HT-29 (cell line): ENCODE measurements at regions not wholly inside any gene's neighbourhood (a gene's known extent, or its start where the extent isn't known, plus 50 kb on each side); places are given as distances from the start of the nearest gene placed in this dataset.

ENCODE experiments used
- DNase-seq: peaks from one replicate; pipeline ENCODE4 v3.0.0-alpha.2; 2015; ENCODE audit warnings: low spot score

DNA sequence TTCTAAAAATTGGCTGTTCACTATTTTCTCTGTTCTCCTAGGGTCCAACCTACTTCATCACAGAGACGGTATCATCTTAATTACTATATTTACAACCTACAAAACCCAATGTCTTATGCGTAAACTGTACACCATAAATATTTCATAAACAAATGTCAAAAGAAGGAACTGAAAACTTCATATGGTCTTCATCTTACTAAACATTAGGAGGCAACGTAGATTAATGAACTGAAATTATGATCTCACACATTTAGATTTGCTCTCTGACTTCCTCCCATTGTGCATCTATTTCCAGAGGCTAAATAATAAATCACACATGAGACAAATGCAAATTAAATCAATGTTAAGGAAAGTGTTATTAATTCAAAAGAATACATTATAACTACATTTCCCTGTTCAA is 1850.6 kb upstream of the SEL1L start:
- DNase-seq = no peak

DNA sequence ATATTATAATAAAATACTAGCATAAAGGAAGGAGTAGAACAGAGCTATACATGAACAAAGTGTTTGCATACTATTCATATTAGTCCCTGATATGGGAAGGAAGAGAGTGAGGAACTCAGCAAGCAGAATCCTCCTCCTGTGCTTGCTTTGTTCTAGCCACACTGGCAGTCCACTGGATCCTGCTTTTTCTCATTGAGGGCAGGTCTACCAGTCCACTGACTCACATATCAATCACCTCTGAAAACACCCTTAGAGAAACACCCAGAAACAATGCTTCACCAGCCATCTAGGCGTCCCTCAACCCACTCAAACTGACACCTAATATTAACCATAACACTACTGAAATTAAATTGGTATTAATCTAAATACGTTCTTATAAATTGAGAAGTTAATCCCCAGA is 1861.7 kb upstream of the SEL1L start:
- no peak for DNase-seq

DNA sequence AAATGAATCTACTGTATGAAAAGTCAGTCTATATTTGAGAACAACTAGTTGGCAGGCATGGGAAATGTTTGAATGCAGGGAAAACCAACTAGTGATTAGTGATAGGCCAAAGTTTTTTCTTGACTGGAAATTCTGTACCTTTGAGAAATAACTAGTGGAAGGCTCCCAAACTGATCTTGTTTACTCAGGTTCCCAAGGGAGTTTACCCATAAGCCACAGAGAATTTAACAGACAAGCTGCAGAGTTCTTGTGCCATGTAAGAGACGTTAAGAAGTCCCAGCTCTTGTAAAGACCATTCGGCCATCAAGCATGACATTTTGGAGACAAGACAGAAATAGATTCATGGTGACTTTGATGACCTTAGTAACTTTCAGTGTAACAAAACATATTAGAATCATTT is 1882.8 kb upstream of the SEL1L start:
- no peak for DNase-seq

DNA sequence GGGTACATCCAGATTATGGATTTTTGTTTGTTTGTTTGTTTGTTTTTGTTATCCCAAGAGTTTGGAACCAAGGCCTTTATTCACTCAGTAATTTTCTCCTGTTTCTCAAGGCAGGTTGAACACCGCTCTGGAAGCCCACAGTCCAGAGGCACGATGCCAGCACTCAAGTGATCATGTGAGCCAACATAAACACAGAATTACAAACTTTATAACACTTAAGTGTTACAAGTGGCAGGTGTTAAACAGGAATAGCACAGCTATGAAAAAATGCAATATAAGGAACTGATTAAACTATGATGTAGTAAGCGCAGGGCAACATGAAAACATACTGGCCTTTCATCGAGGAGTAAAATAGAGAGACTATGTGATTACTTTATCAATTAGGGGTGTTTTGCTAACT is 1885.8 kb upstream of the SEL1L start:
- DNase-seq = no peak

DNA sequence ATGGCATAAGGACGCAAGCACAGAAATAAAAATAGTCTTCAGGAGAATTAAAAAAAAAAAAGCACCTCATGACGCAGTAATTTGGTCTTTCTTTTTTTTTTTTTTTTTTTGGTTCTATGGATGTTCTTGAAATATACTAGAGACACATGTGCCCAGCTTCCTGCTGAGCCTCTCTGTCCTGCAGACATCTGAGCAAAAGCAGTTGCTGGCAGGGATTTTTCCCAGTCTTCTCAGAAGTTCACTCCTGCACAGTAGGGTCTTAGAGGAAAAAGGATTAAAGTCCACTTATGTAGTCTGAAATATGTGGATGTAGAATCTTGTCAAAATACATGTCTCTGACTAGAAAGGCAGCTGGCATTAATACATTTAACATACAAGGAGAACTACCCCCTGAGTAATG is 1888.1 kb upstream of the SEL1L start:
- DNase-seq = no peak

DNA sequence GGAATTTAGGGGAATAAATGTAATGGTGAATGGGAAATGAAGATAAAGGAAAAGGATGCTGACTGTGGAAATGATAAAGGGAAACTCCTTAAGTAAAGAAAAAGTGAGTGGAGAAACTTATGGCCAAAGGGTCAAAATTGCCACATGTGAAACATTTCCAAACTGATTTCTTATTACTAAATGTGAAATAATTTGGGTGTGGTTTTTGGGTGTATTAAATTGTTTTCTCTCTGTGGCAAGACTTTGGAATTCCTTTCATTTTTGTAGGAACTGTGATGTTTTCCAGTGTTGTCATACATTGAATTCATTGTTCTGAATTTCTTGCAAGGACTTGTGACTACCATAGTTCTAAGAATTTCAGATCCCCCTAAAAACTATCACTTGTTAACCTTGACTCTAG is 1891.5 kb upstream of the SEL1L start:
- no peak for DNase-seq

DNA sequence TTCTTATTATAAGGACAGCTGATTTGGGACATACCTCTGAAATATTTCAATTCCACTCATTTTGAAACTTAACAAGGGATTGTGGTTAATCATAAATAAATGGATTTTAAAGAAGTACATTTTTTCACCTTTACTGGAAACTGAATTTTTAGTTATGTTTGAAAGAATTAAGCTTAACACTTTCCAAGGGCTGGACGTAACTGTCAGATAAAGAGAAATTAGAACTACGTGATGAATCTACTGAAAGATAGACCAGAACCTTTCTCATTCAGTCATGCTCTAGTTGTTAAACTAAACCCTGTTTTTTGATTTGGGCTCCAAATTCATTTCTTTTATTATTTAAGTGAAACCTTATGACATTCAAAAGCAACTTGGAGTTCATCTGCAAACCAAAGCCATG is 1892.1 kb upstream of the SEL1L start:
- DNase-seq = no peak

DNA sequence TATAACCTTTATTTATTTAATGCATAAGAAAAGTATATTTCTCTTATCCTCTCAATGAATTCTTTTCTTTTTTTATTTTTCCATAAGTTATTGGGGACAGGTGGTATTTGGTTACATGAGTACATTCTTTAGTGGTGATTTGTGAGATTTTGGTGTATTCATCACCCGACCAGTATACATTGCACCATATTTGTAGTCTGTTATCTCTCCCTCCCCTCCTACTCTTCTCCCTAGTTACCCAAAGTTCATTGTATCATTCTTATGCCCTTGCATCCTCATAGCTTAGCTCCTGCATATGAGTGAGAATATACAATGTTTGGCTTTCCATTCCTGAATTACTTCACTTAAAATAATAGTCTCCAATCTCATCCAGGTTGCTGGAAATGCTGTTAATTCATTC is 1900.0 kb upstream of the SEL1L start:
- no peak for DNase-seq

DNA sequence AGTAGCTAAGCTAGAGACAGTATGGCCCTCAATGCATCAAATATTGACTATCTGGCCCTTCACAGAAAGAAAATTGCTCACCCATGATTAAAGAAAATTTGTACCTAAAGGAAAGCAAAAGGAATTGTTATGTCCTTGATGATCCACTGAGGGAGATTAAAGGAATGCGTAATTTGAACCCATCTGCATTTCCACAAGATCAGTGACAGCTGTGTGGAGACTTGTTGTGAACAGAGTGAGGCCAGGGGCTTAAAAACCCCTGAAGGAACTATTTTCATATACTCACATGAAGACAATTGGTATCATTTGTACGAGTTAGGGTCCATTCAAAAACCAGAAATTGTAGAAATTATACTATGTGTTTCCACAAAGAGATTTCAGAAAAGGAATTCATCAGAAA is 1908.1 kb upstream of the SEL1L start:
- DNase-seq = no peak

DNA sequence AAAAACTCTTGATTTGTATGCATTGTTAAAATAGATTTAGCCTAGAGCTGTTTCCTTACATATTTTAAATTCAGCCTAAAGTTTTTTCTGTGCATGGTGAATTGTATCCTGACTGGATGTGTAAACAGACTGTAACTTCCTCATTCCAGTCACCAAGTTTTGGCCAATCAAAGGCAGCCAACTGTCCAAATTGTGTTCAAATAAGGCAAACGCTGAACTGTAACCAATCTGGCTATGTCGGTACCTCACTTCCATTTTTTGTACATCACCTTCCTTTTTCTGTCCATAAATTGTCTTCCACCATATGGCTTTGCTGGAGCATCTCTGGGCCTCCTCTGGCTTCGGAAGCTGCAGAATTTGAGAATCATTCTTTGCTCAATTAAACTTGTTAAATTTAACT is 1921.9 kb upstream of the SEL1L start:
- DNase-seq = no peak

DNA sequence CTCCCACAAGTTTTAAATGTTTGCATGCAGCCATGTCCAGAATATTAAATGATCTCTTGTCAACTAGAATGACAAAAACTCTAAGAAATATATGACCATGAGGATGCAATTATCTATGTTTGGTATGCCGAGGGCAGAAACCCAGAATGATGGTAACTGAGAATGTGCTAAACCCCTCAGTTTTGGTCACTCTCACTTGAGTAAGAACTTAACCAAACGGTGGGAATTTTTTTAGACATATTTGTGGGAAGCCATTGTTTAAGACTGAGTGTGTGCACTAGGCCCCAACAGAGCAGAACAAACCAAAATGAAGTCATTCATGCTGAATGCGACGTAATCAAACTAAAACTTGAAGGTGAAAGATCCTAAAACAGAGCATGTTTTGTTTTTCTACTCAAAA is 1927.9 kb upstream of the SEL1L start:
- no peak for DNase-seq

DNA sequence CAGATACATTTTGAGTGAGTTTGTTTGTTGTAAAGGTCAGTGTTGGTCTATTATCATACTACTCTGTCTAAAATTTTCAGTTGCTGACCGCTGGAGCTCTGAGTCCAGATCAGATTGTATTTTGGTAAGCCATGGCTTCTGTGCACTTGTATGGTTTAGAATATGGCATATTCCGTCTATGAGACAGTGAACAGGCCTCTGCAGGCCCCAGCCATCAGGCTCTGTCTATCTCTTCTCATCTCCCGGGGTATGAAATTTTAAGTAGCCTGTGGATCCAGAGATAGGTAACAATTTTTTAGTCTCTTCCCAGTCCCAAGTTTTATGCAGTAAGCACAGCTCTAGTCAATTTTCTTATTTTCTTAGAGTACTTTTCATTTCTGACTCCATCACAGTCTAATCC is 1929.1 kb upstream of the SEL1L start:
- no peak for DNase-seq

DNA sequence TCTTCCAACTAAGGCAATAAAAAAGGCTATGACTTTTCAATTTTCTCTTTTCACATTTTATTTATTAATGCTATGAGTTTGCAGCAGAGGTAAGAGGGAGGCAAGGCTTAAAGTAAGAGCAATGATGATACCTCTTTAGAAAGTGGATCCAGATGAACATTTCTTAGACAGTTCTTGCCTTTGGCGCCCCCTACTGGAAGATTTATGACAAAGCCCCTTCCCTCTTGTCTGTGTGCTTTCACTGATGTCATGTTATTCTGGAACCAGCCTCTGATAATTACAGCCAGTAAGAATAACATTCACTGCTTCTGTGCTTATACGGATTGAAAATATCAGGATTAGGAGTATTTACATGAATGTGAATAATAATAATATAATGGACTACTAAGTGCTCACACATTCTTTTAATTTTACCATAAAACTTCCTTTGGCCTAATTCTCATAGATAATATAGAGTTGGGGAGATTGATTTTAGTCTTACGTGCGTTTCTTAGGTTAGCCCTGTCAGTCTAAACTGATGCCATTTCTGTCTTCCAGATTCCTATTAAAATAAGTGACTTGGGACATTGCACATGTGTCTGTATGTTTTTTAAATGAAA is 1929.9 kb upstream of the SEL1L start:
- DNase-seq = peak; percentile 64

DNA sequence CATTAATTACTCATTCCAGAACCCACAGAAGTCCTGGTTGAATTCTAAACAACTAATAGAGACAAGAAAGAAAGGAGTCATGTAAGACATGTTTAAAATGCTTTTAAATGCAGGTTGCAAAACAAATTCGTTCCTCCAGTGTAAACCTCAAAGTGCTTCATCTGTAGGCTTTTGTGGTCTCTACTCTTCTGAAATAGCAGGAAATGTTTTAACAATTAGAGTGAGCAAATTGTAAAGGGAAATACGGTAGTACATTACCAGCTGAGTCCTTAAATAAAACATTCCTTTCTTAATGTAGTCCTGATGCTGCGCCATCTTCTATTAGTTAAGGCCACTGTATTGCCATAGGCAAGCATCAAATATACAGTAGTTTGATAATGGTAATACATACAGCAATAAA is 1934.2 kb upstream of the SEL1L start:
- no peak for DNase-seq

DNA sequence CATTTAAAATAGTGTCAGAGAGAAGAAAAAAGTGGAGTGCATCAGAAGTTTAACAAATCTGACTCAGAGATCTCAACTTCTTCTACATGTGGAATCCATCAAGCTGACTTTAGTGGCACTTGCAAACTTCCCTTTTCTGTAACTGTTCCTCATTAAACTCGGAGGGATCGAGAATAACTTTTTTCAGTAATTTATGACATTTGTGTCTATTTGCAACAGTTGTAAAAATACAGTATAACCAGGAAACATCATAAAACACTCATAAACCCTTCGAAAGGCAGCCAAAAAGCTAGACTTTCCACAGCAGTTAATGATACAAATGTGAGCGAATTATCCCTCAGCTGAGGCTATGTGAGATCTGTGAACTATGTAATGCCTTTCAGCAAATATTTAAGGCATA is 1936.8 kb upstream of the SEL1L start:
- DNase-seq = no peak

DNA sequence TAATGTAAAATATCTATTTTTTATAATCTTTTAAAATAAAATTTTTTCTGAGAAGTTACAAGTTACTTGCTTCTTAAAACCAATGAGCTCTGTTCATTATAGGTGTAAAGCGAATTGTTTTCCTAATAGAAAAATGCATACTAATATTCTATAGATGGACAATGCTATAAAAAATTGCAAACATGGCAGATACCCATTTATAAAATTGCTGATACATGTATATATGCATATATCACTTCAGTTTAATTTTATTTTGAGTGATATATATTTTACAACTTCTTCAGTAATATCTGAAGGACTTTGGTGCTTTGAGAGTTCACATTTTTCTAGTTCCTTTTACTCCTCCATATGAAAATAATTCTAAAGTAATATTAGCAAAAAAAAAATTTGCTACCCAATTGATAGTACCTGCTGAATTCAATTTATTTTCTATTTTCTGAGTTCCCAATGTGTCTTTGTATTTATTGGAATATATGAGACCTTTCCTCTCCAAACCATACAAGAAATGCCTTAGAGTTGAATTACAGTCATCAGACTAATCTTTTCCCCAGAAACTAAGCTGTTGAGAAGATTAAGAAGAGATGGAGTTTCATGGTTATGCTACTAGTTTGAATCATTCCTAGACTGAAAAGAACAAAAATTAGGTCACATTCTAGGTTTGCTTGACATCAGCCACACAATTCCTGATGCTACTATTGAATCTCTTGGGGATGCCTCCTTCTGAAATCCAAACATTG is 1937.5 kb upstream of the SEL1L start:
- no peak for DNase-seq

DNA sequence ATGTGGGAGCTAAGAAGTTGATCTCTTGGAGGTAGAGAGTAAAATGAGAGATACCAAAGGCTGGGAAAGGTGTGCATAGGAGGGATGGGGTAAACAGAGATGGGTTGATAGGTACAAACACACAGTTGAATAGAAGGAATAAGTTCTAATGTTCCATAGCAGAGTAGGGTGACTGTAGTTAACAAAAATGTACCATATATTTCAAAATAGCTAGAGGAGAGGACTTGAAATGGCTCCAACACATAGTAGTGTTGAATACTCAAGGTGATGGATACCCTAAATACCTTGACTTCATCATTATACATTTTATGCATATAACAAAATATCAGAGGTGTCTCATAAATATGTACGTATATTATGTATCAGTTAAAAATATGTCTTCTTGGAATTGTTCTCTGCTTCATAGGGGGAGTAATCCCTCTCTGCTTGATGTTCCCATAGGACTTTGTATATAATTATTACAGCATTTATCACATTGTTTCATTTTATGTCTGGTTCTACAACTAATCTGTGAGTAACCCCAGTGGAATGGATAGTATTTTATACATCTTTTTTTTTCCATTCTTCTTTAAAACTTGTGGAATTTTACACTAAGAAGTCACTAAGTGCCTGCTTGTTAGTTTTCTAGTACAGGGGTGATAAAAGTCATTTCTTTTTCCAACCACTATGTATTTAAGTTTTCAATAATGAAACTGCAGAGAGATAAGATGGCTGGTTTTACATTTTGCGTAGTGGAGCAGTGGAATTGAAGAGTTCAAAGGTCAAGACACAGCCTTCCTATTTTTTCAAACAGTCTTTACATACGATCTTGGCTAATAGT is 1940.0 kb upstream of the SEL1L start:
- DNase-seq = no peak

DNA sequence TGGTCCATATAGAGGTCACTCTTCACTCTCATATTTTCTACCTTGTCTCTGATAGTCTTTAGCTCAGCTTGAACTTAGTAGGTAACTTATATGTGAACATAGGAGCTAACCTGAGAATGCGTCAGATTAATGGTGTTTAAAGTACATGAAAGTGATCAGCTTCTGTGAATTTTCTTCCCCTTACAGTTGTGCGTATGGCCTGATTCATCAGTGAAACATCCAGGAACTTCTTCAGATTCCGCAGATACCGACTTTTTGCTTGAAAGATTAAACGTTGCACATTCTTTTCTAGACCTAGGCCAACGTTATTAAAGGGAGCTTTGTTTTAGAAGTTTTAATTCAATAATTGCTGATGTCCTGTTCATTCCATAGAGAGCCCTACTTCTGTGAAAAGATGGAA is 1945.1 kb upstream of the SEL1L start:
- DNase-seq = no peak

DNA sequence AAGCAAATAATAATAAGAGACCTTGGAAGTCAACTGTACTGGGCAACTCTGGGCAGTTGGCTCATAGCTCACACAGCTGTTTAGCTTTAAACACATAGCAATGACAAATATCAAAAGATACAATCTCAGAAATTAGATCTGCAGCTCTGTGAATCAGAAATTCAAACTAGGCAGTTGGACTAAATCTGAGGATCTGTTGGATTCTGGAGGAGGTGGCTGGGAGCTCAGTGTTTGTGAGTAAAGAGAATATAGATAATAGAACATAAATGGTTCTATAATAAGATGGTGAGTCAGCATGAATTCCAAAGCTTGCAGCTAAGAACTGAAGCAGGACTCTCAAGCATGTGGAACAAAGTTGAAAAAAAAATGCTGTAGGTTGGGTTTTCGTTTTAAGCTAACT is 1949.4 kb upstream of the SEL1L start:
- DNase-seq = no peak

DNA sequence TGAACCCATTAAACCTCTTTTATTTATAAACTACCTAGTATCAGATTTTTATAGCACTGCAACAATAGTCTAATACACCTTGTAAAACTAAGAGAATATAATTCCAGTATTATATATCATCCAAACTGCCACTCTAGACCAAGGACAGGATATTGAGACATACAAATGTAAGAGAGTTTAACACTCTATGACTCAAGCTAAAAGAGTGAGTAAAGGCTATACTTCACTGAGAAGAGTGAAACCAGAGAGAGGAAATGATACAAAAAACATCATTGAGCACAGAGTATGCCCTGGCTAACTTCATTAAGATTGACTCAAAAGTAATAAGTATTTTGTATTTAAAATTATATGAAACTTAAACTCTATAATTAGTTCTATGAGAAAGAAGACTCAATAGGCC is 1951.9 kb upstream of the SEL1L start:
- DNase-seq = no peak

DNA sequence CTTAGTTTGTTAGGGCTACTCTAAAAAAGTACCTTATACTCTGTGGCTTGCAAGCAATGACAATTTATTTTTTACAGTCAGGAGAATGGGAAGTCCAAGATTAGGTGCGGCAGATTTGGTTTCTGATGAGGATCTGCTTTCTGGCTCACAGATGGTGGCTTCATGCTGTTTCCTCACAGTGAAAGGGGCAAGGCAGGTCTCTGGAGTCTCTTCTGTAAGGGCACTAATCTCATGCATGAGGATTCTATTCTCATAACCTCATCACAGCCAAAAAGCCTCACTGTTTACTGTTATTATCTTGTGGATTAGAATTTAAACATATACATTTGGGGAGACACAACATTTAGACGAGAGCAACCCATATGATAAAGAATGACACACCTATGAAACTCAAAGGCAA is 1957.4 kb upstream of the SEL1L start:
- no peak for DNase-seq

DNA sequence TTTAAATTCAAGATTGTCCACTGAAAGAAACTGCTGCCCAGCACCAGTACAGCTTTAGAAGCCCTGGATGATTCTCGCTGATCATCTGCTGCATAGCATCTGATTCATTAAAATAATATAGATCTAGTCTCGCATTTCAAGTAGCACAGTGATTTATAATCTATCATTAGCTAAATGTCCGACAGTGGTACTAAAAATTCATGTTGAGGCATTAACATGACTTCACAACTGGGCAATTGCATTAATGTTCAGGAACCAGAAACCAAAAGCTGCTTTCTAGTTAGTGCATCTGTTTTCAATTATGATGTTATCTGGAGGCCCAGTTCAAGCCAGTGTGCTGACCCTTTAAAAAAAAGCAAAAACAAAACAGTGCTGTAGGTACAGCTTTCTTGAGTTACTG is 1987.2 kb upstream of the SEL1L start:
- DNase-seq = no peak

DNA sequence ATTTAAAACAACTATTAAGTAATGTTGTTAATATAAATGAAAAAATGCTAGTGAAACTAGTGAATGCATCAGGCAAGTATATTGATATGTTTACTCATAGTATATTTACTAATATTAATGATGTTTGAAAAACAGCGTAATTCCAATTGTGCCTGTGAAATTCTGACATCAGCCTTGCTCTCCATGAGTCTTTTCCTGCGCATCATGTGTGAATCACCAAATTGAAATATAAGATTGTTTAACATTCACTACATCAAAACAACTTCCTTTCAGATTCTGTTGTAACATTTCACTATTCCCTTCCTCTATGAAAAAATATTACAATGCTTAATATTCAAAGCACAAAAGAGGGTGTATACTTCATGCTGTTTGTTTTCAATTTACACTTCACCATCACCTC is 1995.9 kb upstream of the SEL1L start:
- DNase-seq = no peak
